HEK293T (cell line): ENCODE measurements at regions not wholly inside any gene's neighbourhood (a gene's known extent, or its start where the extent isn't known, plus 50 kb on each side); places are given as distances from the start of the nearest gene placed in this dataset.

Source experiments
- ARNT ChIP-seq: fragments of 450-650 bp; IDR thresholded peaks from 2 replicates; pipeline ENCODE4 v1.6.1; 2017; ENCODE audit warnings: mild to moderate bottlenecking
- FOXK2 ChIP-seq: fragments of 450-650 bp; IDR thresholded peaks from 2 replicates; pipeline ENCODE4 v1.6.1; 2016; ENCODE audit warnings: mild to moderate bottlenecking
- FOXM1 ChIP-seq: fragments of 450-650 bp; IDR thresholded peaks from 2 replicates; pipeline ENCODE4 v1.6.1; 2017; ENCODE audit warnings: mild to moderate bottlenecking, borderline replicate concordance
- PKNOX1 ChIP-seq: fragments of 450-650 bp; IDR thresholded peaks from 2 replicates; pipeline ENCODE4 v1.6.1; 2016
- SP1 ChIP-seq: fragments of 450-650 bp; IDR thresholded peaks from 2 replicates; pipeline ENCODE4 v1.6.1; 2017
- TARDBP ChIP-seq: fragments of 450-650 bp; IDR thresholded peaks from 2 replicates; pipeline ENCODE4 v1.6.1; 2016

GRCh38 chr3:99175276-99175812 lies 273.8 kb upstream of the DCBLD2 start:
- TF ChIP-seq PKNOX1 (no peak), FOXM1 (no peak), FOXK2 (no peak), TARDBP (no peak), SP1 (no peak), ARNT (no peak)
